ENCODE measurements at regions not wholly inside any gene's neighbourhood (a gene's known extent, or its start where the extent isn't known, plus 50 kb on each side); places are given as distances from the start of the nearest gene placed in this dataset.

- TF ChIP-seq CTCF (IDR thresholded peaks at IDR 0.05) = no peak
- TF ChIP-seq NR3C1 (IDR thresholded peaks at IDR 0.05) = no peak
These were observed 69.0 kb upstream of the XPA start for GRCh38 chr9:97766092-97766491.

Measured in A549 (cell line).